ENCODE measurements at regions not wholly inside any gene's neighbourhood (a gene's known extent, or its start where the extent isn't known, plus 50 kb on each side); places are given as distances from the start of the nearest gene placed in this dataset.

- no peak for TF ChIP-seq POLR2A (IDR thresholded peaks at IDR 0.05)
- TF ChIP-seq, protein P1, sequence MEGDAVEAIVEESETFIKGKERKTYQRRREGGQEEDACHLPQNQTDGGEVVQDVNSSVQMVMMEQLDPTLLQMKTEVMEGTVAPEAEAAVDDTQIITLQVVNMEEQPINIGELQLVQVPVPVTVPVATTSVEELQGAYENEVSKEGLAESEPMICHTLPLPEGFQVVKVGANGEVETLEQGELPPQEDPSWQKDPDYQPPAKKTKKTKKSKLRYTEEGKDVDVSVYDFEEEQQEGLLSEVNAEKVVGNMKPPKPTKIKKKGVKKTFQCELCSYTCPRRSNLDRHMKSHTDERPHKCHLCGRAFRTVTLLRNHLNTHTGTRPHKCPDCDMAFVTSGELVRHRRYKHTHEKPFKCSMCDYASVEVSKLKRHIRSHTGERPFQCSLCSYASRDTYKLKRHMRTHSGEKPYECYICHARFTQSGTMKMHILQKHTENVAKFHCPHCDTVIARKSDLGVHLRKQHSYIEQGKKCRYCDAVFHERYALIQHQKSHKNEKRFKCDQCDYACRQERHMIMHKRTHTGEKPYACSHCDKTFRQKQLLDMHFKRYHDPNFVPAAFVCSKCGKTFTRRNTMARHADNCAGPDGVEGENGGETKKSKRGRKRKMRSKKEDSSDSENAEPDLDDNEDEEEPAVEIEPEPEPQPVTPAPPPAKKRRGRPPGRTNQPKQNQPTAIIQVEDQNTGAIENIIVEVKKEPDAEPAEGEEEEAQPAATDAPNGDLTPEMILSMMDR (IDR thresholded peaks at IDR 0.05), result no peak
- Histone ChIP-seq H3K9me3 (no peaks in the 10 kb centered on the region), H3K4me1 (no peaks in the 10 kb centered on the region), H3K27ac (no peak overlapping the region), H3K27me3 (peaks cover 0 to 5% (median 0%) of the 10 kb centered on the region in 4 donors), H3K36me3 (no peaks in the 10 kb centered on the region), H3K4me3 (no peak overlapping the region)
- intact Hi-C loops (cut with DNase I), result no loop called here
- 78 to 79% methylated on average over 5 of the region's 5 CpGs for WGBS, 2 donors
- DNase-seq, result no peak
Measured at GRCh38 chr1:57506941-57507340, 83.1 kb upstream of the DAB1 start.

DNA sequence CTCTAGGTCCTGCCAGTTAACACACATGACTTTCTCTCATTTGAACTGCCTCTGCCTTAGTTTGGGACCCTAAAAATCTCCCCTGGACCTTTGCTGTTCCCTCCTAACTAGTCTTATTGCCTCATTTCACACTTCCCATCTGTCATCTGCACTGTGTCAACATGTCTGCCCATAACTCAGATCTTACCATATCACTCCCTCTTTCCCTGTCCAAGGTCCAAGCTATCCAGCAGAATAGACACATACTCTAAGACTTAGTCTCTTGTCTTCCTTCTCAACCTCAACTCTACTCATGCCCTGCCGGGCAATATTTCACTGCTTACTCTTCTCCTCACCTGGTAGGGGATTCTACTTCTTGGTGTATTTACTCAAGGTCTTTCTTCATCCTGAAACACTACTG is 79.5 kb upstream of the DAB1 start:
- intact Hi-C loops (cut with DNase I), result no loop called here
- WGBS, 2 donors, result 81 to 85% methylated on average over 1 of the region's 1 CpG

DNA sequence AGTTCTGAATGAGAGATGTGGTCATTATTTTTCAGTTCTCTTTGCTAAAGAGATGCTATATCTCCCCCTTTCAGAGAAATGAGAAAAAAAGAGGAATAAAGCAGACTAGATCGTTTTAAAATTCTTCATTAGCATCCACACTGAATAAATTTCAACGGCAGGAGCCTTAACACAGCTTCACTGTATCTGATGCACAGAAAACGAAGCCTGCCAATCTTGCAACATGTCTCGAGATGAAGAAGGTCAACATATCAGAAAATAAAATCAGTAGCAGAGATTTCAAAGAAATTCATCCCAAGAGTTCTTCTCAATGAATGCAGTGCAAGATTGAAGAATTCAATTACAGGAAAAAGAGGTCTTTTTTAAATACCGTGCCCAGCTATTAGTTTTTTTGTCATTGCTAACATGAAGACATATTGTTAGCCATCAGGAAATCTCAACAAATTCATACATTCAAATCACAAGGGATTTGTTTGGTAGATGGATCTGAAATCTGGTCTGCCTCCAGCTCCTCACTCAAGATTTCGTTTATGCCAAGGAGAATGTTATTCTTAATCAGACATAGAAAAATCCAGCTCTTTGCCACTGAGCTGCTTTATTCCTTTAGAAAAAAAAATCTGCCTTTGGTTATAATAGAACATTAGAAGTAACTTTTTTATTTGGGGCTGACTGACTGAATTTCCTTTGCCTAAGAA is 76.4 kb upstream of the DAB1 start:
- Histone ChIP-seq H3K9me3 (no peaks in the 10 kb centered on the region), H3K4me1 (no peaks in the 10 kb centered on the region), H3K4me3 (no peak overlapping the region), H3K36me3 (no peaks in the 10 kb centered on the region), H3K27ac (no peak overlapping the region), H3K27me3 (no peaks in the 10 kb centered on the region)
- TF ChIP-seq POLR2A (IDR thresholded peaks at IDR 0.05), result no peak
- TF ChIP-seq, protein P1 (IDR thresholded peaks at IDR 0.05), result no peak
- intact Hi-C loops (cut with DNase I), result no loop called here
- no peak for DNase-seq
- WGBS, 2 donors, result 51 to 55% methylated on average over 6 of the region's 6 CpGs

More for the DNA sequence above, 79.5 kb upstream of the DAB1 start:
- Histone ChIP-seq H3K36me3 (no peaks in the 10 kb centered on the region), H3K27ac (no peak overlapping the region), H3K9me3 (no peaks in the 10 kb centered on the region), H3K4me1 (no peaks in the 10 kb centered on the region), H3K4me3 (no peak overlapping the region), H3K27me3 (no peaks in the 10 kb centered on the region)
- no peak for TF ChIP-seq POLR2A (IDR thresholded peaks at IDR 0.05)
- TF ChIP-seq, protein P1 (IDR thresholded peaks at IDR 0.05), result no peak
- DNase-seq, result no peak

DNA sequence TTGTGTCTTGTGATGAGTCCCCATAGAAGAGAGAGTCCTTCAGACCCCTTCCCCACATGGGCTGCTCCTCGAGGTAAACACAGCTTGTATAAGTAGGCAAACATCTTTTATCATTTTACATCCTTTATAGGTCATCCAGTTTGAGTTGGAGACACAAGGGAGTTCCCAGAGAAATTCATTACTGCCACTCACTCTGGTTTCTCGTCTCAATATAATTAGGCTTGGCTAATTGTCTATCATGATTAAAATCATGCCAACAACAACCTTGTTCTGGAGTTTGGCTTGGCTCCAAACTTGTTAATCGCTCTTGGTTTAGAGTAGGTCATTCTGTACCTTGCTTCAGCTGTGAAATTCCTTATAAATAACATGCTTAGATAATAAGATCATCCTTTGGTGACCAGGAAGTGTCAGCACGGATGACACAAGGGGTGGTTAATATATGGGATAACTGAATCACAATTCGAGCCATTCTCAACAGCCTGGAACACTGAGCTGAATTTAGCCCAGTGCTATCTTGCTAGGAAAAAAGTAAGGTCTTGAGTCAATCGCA is 70.7 kb upstream of the DAB1 start:
- Histone ChIP-seq H3K27ac (no peak overlapping the region), H3K36me3 (no peaks in the 10 kb centered on the region), H3K4me1 (no peaks in the 10 kb centered on the region), H3K9me3 (no peaks in the 10 kb centered on the region), H3K4me3 (no peak overlapping the region), H3K27me3 (no peaks in the 10 kb centered on the region)
- TF ChIP-seq, protein P1 (IDR thresholded peaks at IDR 0.05), result no peak
- TF ChIP-seq POLR2A (IDR thresholded peaks at IDR 0.05), result no peak
- intact Hi-C loops (cut with DNase I), result no loop called here
- WGBS, 2 donors, result 51 to 53% methylated on average over 6 of the region's 6 CpGs
- DNase-seq, result no peak

DNA sequence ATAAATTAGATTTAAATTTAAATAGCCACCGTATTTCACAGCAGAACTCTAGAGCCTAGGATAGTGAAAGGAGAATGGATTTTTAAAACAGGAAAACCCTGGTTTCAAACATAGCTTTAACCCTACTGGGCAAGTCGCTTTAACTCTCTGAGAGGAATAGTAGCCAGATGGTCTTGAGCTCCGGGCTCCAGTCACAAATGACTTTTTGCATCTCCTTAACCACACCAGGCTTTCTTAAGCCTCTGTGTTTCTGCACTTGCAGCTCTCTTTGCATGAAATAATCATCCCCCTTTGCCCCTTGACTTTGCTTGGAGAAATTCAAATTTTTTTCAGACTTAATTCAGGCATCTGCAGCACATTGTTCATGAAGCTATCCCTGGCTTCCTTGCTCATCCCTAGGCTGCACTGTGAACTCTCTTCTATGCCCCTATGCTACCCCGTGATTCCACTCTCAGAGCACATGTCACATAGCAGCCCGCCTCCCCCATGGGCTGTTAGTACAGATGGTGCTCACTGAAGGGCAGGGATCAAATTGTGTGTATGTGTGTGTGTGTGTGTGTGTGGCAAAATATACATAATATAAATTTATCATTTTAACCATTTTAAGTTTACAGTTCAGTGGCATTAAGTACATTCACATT is 68.8 kb upstream of the DAB1 start:
- intact Hi-C loops (cut with DNase I), result no loop called here
- H3K9me3 ChIP-seq, result no peaks in the 10 kb centered on the region
- no peaks in the 10 kb centered on the region for H3K4me1 ChIP-seq
- H3K27me3 ChIP-seq, result no peaks in the 10 kb centered on the region
- DNase-seq, result no peak
- H3K36me3 ChIP-seq, result no peaks in the 10 kb centered on the region
- WGBS, 2 donors, result 54 to 58% methylated on average over 5 of the region's 5 CpGs
- H3K27ac ChIP-seq, result no peak overlapping the region
- H3K4me3 ChIP-seq, result no peak overlapping the region
- TF ChIP-seq, protein P1 (IDR thresholded peaks at IDR 0.05), result no peak
- no peak for TF ChIP-seq POLR2A (IDR thresholded peaks at IDR 0.05)
